Prostate gland (tissue), 2 donors: ENCODE measurements at regions not wholly inside any gene's neighbourhood (a gene's known extent, or its start where the extent isn't known, plus 50 kb on each side); places are given as distances from the start of the nearest gene placed in this dataset.

ENCODE experiments used
- DNase-seq: peaks from one replicate; pipeline ENCODE4 v3.0.0-alpha.2; 2019; ENCODE audit warnings: low spot score
- H3K27ac ChIP-seq, 2 donors: fragments of 200-600 bp; sonication (generic); 2 replicates each; pipeline ENCODE4 v1.5.1; 2017 to 2019
- H3K27me3 ChIP-seq: fragments of 200-600 bp; sonication (generic); replicated peaks from 2 replicates; pipeline ENCODE4 v1.5.1; 2019; ENCODE audit not compliant: insufficient read depth
- H3K36me3 ChIP-seq, 2 donors: fragments of 200-600 bp; sonication (generic); 1 replicate in 1 of 2; 2 replicates in 1 of 2; pipeline versions ENCODE4 v1.5.1 to v1.8.1; 2017 to 2019
- H3K4me1 ChIP-seq: fragments of 200-600 bp; sonication (generic); replicated peaks from 2 replicates; pipeline ENCODE4 v1.5.1; 2019
- H3K4me3 ChIP-seq, 2 donors: fragments of 200-600 bp; sonication (generic); 2 replicates each; pipeline ENCODE4 v1.5.1; 2017 to 2019
- H3K9me3 ChIP-seq: fragments of 200-600 bp; sonication (generic); 2 replicates; pipeline ENCODE4 v1.5.1; 2017
- CTCF ChIP-seq, 4 experiments: fragments of 200-600 bp in 2 of 4; fragments of 450-650 bp in 2 of 4; sonication (generic) in 2 of 4; IDR thresholded peaks; 1 replicate in 3 of 4; 2 replicates in 1 of 4; pipeline ENCODE4 v1.5.1; 2016 to 2019; ENCODE audit warnings: antibody characterized with exemption in 4 of 4, mild to moderate bottlenecking in 2 of 4, moderate library complexity in 2 of 4
- POLR2A ChIP-seq: fragments of 450-650 bp; IDR thresholded peaks from one replicate; pipeline ENCODE4 v1.6.1; 2016; ENCODE audit warnings: antibody characterized with exemption, mild to moderate bottlenecking
- POLR2AphosphoS5 ChIP-seq: sonication (generic); formaldehyde crosslinking; IDR thresholded peaks from one replicate; pipeline ENCODE4 v1.6.1; 2017; ENCODE audit warnings: antibody characterized with exemption
- WGBS: methylation state at CpG from one replicate; pipeline ENCODE4 v1.1.5; 2018; 5-methylcytosine and 5-hydroxymethylcytosine counted together
- intact Hi-C: fragments of 100-400 bp; cut with DNase I; formaldehyde crosslinking; loops from one replicate; pipeline ENCODE4 v1.14.2; 2022

GRCh38 chr20:58571693-58572427 lies 56.7 kb upstream of the APCDD1L start:
- Histone ChIP-seq H3K27ac (peak overlapping the region in 1 of 2 donors; percentile 0), H3K36me3 (no peaks in the 10 kb centered on the region), H3K4me1 (no peaks in the 10 kb centered on the region), H3K9me3 (no peaks in the 10 kb centered on the region), H3K27me3 (peaks cover 4% of the 10 kb centered on the region), H3K4me3 (no peak overlapping the region)
- 39% methylated on average over 16 of the region's 16 CpGs for WGBS
- no peak for DNase-seq
- intact Hi-C loops: no loop called here
- TF ChIP-seq POLR2AphosphoS5: no peak
- TF ChIP-seq POLR2A: no peak
- TF ChIP-seq CTCF (IDR thresholded peaks at IDR 0.05): no peak

- WGBS: 16% methylated on average over 2 of the region's 2 CpGs
- DNase-seq: no peak
- no peak overlapping the region for H3K4me3 ChIP-seq
- H3K27me3 ChIP-seq: peaks cover 4% of the 10 kb centered on the region
- peak overlapping the region in 1 of 2 donors; percentile 0 for H3K27ac ChIP-seq
- intact Hi-C loops: no loop called here
- no peaks in the 10 kb centered on the region for H3K36me3 ChIP-seq
- H3K4me1 ChIP-seq: no peaks in the 10 kb centered on the region
- TF ChIP-seq CTCF (IDR thresholded peaks at IDR 0.05): no peak
- TF ChIP-seq POLR2A: no peak
- no peak for TF ChIP-seq POLR2AphosphoS5
- H3K9me3 ChIP-seq: no peaks in the 10 kb centered on the region
Measured at GRCh38 chr20:58571356-58571692, 56.1 kb upstream of the APCDD1L start.

- Histone ChIP-seq H3K4me3 (no peak overlapping the region), H3K27me3 (peaks cover 4% of the 10 kb centered on the region), H3K4me1 (no peaks in the 10 kb centered on the region), H3K36me3 (no peaks in the 10 kb centered on the region), H3K9me3 (no peaks in the 10 kb centered on the region), H3K27ac (no peak overlapping the region)
- DNase-seq: no peak
- 65% methylated on average over 15 of the region's 15 CpGs for WGBS
- intact Hi-C loops: no loop called here
- TF ChIP-seq POLR2A: no peak
- TF ChIP-seq POLR2AphosphoS5: no peak
- TF ChIP-seq CTCF (IDR thresholded peaks at IDR 0.05): no peak
Measured at GRCh38 chr20:58570204-58570859, 55.1 kb upstream of the APCDD1L start.

GRCh38 chr20:58569241-58570125 lies 54.3 kb upstream of the APCDD1L start:
- no peaks in the 10 kb centered on the region for H3K9me3 ChIP-seq
- H3K27me3 ChIP-seq: peaks cover 4% of the 10 kb centered on the region
- H3K36me3 ChIP-seq: no peaks in the 10 kb centered on the region
- no peak for DNase-seq
- H3K4me3 ChIP-seq: no peak overlapping the region
- intact Hi-C loops: no loop called here
- WGBS: 64% methylated on average over 28 of the region's 28 CpGs
- TF ChIP-seq POLR2A (no peak), POLR2AphosphoS5 (no peak), CTCF (IDR thresholded peaks at IDR 0.05) (no peak)
- no peak overlapping the region for H3K27ac ChIP-seq
- H3K4me1 ChIP-seq: no peaks in the 10 kb centered on the region
